ENCODE measurements at regions not wholly inside any gene's neighbourhood (a gene's known extent, or its start where the extent isn't known, plus 50 kb on each side); places are given as distances from the start of the nearest gene placed in this dataset.

GRCh38 chr17:62322313-62322712 lies 58.0 kb upstream of the EFCAB3 start:
- ChIA-PET CTCF (no interaction called here), POLR2A (no interaction called here)
- intact Hi-C loops (cut with micrococcal nuclease), result no loop called here
- TF ChIP-seq CTCF (IDR thresholded peaks at IDR 0.05), result no peak
- H3K9me3 Mint-ChIP-seq, result no peaks in the 10 kb centered on the region
- ATAC-seq, result no peak
- H3K4me1 Mint-ChIP-seq (ENCODE audit: low read depth), result no peaks in the 10 kb centered on the region
- DNase-seq, result no peak
- no peak overlapping the region for H3K27ac Mint-ChIP-seq
- H3K4me3 Mint-ChIP-seq, result no peak overlapping the region
- H3K36me3 Mint-ChIP-seq (ENCODE audit: low read depth), result no peaks in the 10 kb centered on the region
- H3K27me3 Mint-ChIP-seq, result peaks cover 23% of the 10 kb centered on the region

- DNase-seq (no peak), ATAC-seq (no peak)
- intact Hi-C loops (cut with micrococcal nuclease), result no loop called here
- peaks cover 26% of the 10 kb centered on the region for H3K27me3 Mint-ChIP-seq
- no peaks in the 10 kb centered on the region for H3K9me3 Mint-ChIP-seq
- H3K27ac Mint-ChIP-seq, result no peak overlapping the region
- no peak for TF ChIP-seq CTCF (IDR thresholded peaks at IDR 0.05)
- H3K4me1 Mint-ChIP-seq (ENCODE audit: low read depth), result no peaks in the 10 kb centered on the region
- no peaks in the 10 kb centered on the region for H3K36me3 Mint-ChIP-seq (ENCODE audit: low read depth)
- ChIA-PET CTCF (no interaction called here), POLR2A (no interaction called here)
- no peak overlapping the region for H3K4me3 Mint-ChIP-seq
These were observed 58.9 kb upstream of the EFCAB3 start for GRCh38 chr17:62321451-62321850.

- intact Hi-C loops (cut with micrococcal nuclease), result no loop called here
- Mint-ChIP-seq H3K9me3 (no peaks in the 10 kb centered on the region), H3K4me3 (no peak overlapping the region), H3K27ac (no peak overlapping the region), H3K4me1 (ENCODE audit: low read depth) (no peaks in the 10 kb centered on the region), H3K27me3 (peaks cover 34% of the 10 kb centered on the region), H3K36me3 (ENCODE audit: low read depth) (no peaks in the 10 kb centered on the region)
- no peak for DNase-seq
- ATAC-seq, result no peak
- CTCF ChIA-PET, result interaction anchor here (1.0 kb wide), 2 partner anchors 9 to 11 kb away, joined by 3 to 5 read pairs; no protein-coding TSS in a partner anchor
- TF ChIP-seq CTCF (IDR thresholded peaks at IDR 0.05), result no peak
- POLR2A ChIA-PET, result no interaction called here
These were observed 60.5 kb upstream of the EFCAB3 start for GRCh38 chr17:62319846-62320245.

GRCh38 chr17:62309396-62309795 lies 71.0 kb upstream of the EFCAB3 start:
- no peaks in the 10 kb centered on the region for H3K4me1 Mint-ChIP-seq (ENCODE audit: low read depth)
- no peak overlapping the region for H3K4me3 Mint-ChIP-seq
- intact Hi-C loops (cut with micrococcal nuclease), result no loop called here
- H3K27me3 Mint-ChIP-seq, result peaks cover 30% of the 10 kb centered on the region
- DNase-seq (no peak), ATAC-seq (no peak)
- no peak overlapping the region for H3K27ac Mint-ChIP-seq
- CTCF ChIA-PET, result interaction anchor here (1.7 kb wide), 1 partner anchor 10 kb away, joined by 3 read pairs; no protein-coding TSS in a partner anchor
- H3K36me3 Mint-ChIP-seq (ENCODE audit: low read depth), result no peaks in the 10 kb centered on the region
- no peaks in the 10 kb centered on the region for H3K9me3 Mint-ChIP-seq
- POLR2A ChIA-PET, result no interaction called here
- no peak for TF ChIP-seq CTCF (IDR thresholded peaks at IDR 0.05)

- POLR2A ChIA-PET, result no interaction called here
- Mint-ChIP-seq H3K27me3 (peaks cover 30% of the 10 kb centered on the region), H3K9me3 (no peaks in the 10 kb centered on the region), H3K4me1 (ENCODE audit: low read depth) (no peaks in the 10 kb centered on the region), H3K4me3 (no peak overlapping the region), H3K27ac (no peak overlapping the region), H3K36me3 (ENCODE audit: low read depth) (no peaks in the 10 kb centered on the region)
- intact Hi-C loops (cut with micrococcal nuclease), result no loop called here
- ATAC-seq, result no peak
- no peak for TF ChIP-seq CTCF (IDR thresholded peaks at IDR 0.05)
- DNase-seq, result no peak
- CTCF ChIA-PET, result no interaction called here
These were observed 73.2 kb upstream of the EFCAB3 start for GRCh38 chr17:62307196-62307595.

Data from activated CD8-positive, alpha-beta T cell treated with anti-CD3 and anti-CD28 coated beads for 36 hours (primary cell).